ENCODE measurements at regions not wholly inside any gene's neighbourhood (a gene's known extent, or its start where the extent isn't known, plus 50 kb on each side); places are given as distances from the start of the nearest gene placed in this dataset.

- WGBS, 2 experiments (ENCODE audit: extremely low coverage in 1 of 2, insufficient coverage in 1 of 2, insufficient read length in 1 of 2, insufficient replicate concordance in 2 of 2, low coverage in 1 of 2, low lambda C conversion rate in 2 of 2, missing lambda C conversion rate in 1 of 2) = 8% methylated on average over 1 of the region's 1 CpG; no CpG with 5 or more reads in 1 of the 2 experiments
- TF ChIP-seq ATF3 (IDR thresholded peaks at IDR 0.05; ENCODE audit: insufficient read depth, low read depth, low read length) (no peak), HDAC6 (IDR thresholded peaks at IDR 0.05; ENCODE audit: low read depth, low read length) (no peak), FOSL1 (IDR thresholded peaks at IDR 0.05; ENCODE audit: insufficient read depth, low read depth, low read length) (no peak), PHF8 (conservative IDR thresholded peaks at IDR 0.05; ENCODE audit: low read depth, low read length) (no peak), SIN3A (conservative IDR thresholded peaks at IDR 0.05 in 1 of 2, IDR thresholded peaks at IDR 0.05 in 1 of 2; ENCODE audit: low read depth in 1 of 2, low read length in 2 of 2) (no peak), GTF2F1 (IDR thresholded peaks at IDR 0.05; ENCODE audit: borderline replicate concordance, low read depth, low read length) (no peak), CHD2 (IDR thresholded peaks at IDR 0.05; ENCODE audit: low read length) (no peak), BCL11A (IDR thresholded peaks at IDR 0.05; ENCODE audit: low read depth in 2 of 2, low read length in 2 of 2) (no peak), CBX8 (IDR thresholded peaks at IDR 0.05; ENCODE audit: borderline replicate concordance, low read depth, low read length) (no peak)
These were observed 66.5 kb upstream of the RAB3GAP2 start for GRCh38 chr1:220338759-220339158.

More at GRCh38 chr1:220338759-220339158, 66.5 kb upstream of the RAB3GAP2 start:
- Histone ChIP-seq H2BK120ac (replicated peaks; ENCODE audit: low read depth, low read length) (peak overlapping the region; percentile 93), H3K18ac (ENCODE audit: extremely low read depth, low read length) (peak overlapping the region; percentile 91), H3K9ac (replicated peaks in 1 of 4; ENCODE audit: extremely low read depth in 1 of 4, low read depth in 3 of 4, low read length in 3 of 4) (peak overlapping the region in 3 of 4 experiments; percentile 46 to 60 (median 56); a peak in 6 of 7 replicates), H2BK5ac (ENCODE audit: low read depth, low read length) (peak overlapping the region; percentile 99), H3K23ac (ENCODE audit: insufficient read length) (no peak overlapping the region), H3K14ac (ENCODE audit: insufficient read length) (no peak overlapping the region), H3K9me3 (ENCODE audit: insufficient read depth in 2 of 2, low read depth in 1 of 2, low read length in 1 of 2) (no peaks in the 10 kb centered on the region), H3K4me3 (ENCODE audit: extremely low read depth in 1 of 4, insufficient read depth in 2 of 4, low read depth in 3 of 4, low read length in 4 of 4) (peak overlapping the region in 1 of 4 experiments; percentile 30; a peak in 2 of 8 replicates), H2BK20ac (ENCODE audit: low read length) (peak overlapping the region; percentile 95), H3K4ac (replicated peaks; ENCODE audit: insufficient read length, low read depth, low read length) (peak overlapping the region; percentile 87), H4K20me1 (replicated peaks in 1 of 2; ENCODE audit: control insufficient read depth in 1 of 2, insufficient read depth in 2 of 2, low read length in 2 of 2) (no peaks in the 10 kb centered on the region), H4K91ac (replicated peaks; ENCODE audit: insufficient read length, low read length) (peak overlapping the region; percentile 94), H3K79me1 (ENCODE audit: low read depth, low read length) (no peaks in the 10 kb centered on the region), H2AFZ (ENCODE audit: low read length) (no peak overlapping the region), H3K56ac (replicated peaks; ENCODE audit: insufficient read length, low read depth, low read length) (peak overlapping the region; percentile 17), H3K4me1 (replicated peaks in 1 of 4; ENCODE audit: control insufficient read depth in 3 of 4, insufficient read depth in 4 of 4, low read length in 3 of 4) (peaks cover 2 to 20% (median 12%) of the 10 kb centered on the region in 4 experiments; a peak in 6 of 7 replicates), H3K79me2 (ENCODE audit: control insufficient read depth in 1 of 2, insufficient read depth in 2 of 2, low read length in 2 of 2) (no peaks in the 10 kb centered on the region), H2BK12ac (ENCODE audit: low read depth, low read length) (peak overlapping the region; percentile 88; the same call in 1 of the 2 replicates), H3K27ac (ENCODE audit: low read depth, low read length) (peak overlapping the region; percentile 92), H3K4me2 (ENCODE audit: insufficient read depth in 1 of 2, low read depth in 2 of 2, low read length in 2 of 2) (peak overlapping the region; percentile 44 to 47), H2BK15ac (ENCODE audit: low read length) (no peak overlapping the region), H3K36me3 (ENCODE audit: control insufficient read depth in 2 of 4, insufficient read depth in 4 of 4, low read length in 3 of 4) (no peaks in the 10 kb centered on the region), H4K8ac (ENCODE audit: extremely low read depth, insufficient read depth, low read length) (no peak overlapping the region), H3K23me2 (ENCODE audit: low read depth, low read length) (no peaks in the 10 kb centered on the region), H2AK5ac (ENCODE audit: low read depth, low read length) (peak overlapping the region; percentile 84; the same call in 1 of the 2 replicates), H4K5ac (ENCODE audit: insufficient read length, low read depth, low read length) (peak overlapping the region; percentile 89), H3K27me3 (replicated peaks in 1 of 4; ENCODE audit: control insufficient read depth in 3 of 4, extremely low read depth in 1 of 4, insufficient read depth in 3 of 4, low read length in 3 of 4) (no peaks in the 10 kb centered on the region)
- FAIRE-seq = peak; percentile 94
- ChIA-PET CTCF (ENCODE audit: partially characterized antibody) (interaction anchor here (0.6 to 2.7 kb wide), 12 partner anchors 9 to 448 kb away, joined by 3 to 12 read pairs (median 4); partner anchors contain the start of gene MTARC1), POLR2A (ENCODE audit: partially characterized antibody) (interaction anchor here (0.7 to 2.2 kb wide), 9 partner anchors 9 to 61 kb away, joined by 3 to 9 read pairs (median 3); no protein-coding TSS in a partner anchor)
- DNase-seq (ENCODE audit: low read depth in 1 of 2, low spot score in 2 of 2) = peak in 1 of 2 experiments; percentile 53

All from H1 (cell line).